ENCODE measurements at regions not wholly inside any gene's neighbourhood (a gene's known extent, or its start where the extent isn't known, plus 50 kb on each side); places are given as distances from the start of the nearest gene placed in this dataset.

DNA sequence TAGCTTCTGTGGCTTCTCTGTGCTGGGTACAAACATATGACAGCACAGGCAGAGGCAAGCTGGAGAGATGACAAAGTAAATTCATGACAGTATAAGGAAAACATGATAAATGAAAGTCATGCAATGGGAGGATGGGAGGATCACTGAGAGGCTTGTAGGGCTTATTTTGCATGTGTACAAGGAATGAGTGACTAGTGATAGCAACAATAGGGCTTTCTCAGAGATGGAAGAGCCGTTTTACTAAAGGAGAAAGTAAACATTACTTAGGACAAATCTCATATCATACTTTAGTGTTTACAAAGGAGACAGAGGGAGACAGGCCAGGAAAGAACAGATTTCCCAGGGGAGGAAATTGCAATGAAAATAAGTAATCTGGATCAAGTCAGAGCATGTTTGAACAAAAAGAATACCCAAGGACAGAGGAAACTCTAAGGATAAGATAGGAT, 82.5 kb upstream of the RBMS1 start:
- Histone ChIP-seq H3K4me1 (ENCODE audit: insufficient read depth) (no peaks in the 10 kb centered on the region), H4K20me1 (replicated peaks; ENCODE audit: insufficient read depth) (no peaks in the 10 kb centered on the region), H3K36me3 (ENCODE audit: insufficient read depth) (peaks cover 6% of the 10 kb centered on the region; the same call in 1 of the 2 replicates), H3F3A (replicated peaks; ENCODE audit: low read depth) (no peaks in the 10 kb centered on the region), H3K4me2 (no peak overlapping the region), H3K9me2 (ENCODE audit: insufficient read depth) (peaks cover 3% of the 10 kb centered on the region; the same call in 1 of the 2 replicates), H3K4me3 (no peak overlapping the region), H3K27ac (ENCODE audit: low read depth) (no peak overlapping the region), H3K79me2 (replicated peaks; ENCODE audit: insufficient read depth) (no peaks in the 10 kb centered on the region), H3K27me3 (ENCODE audit: insufficient read depth) (no peaks in the 10 kb centered on the region), H2AFZ (no peak overlapping the region)
- H3K27ac Mint-ChIP-seq: no peak overlapping the region
- H3K4me3 Mint-ChIP-seq: no peak overlapping the region
- no peak for ATAC-seq
- H3K36me3 Mint-ChIP-seq (ENCODE audit: low read depth): peaks cover 3% of the 10 kb centered on the region; the same call in 1 of the 3 replicates
- TF ChIP-seq, protein P1, sequence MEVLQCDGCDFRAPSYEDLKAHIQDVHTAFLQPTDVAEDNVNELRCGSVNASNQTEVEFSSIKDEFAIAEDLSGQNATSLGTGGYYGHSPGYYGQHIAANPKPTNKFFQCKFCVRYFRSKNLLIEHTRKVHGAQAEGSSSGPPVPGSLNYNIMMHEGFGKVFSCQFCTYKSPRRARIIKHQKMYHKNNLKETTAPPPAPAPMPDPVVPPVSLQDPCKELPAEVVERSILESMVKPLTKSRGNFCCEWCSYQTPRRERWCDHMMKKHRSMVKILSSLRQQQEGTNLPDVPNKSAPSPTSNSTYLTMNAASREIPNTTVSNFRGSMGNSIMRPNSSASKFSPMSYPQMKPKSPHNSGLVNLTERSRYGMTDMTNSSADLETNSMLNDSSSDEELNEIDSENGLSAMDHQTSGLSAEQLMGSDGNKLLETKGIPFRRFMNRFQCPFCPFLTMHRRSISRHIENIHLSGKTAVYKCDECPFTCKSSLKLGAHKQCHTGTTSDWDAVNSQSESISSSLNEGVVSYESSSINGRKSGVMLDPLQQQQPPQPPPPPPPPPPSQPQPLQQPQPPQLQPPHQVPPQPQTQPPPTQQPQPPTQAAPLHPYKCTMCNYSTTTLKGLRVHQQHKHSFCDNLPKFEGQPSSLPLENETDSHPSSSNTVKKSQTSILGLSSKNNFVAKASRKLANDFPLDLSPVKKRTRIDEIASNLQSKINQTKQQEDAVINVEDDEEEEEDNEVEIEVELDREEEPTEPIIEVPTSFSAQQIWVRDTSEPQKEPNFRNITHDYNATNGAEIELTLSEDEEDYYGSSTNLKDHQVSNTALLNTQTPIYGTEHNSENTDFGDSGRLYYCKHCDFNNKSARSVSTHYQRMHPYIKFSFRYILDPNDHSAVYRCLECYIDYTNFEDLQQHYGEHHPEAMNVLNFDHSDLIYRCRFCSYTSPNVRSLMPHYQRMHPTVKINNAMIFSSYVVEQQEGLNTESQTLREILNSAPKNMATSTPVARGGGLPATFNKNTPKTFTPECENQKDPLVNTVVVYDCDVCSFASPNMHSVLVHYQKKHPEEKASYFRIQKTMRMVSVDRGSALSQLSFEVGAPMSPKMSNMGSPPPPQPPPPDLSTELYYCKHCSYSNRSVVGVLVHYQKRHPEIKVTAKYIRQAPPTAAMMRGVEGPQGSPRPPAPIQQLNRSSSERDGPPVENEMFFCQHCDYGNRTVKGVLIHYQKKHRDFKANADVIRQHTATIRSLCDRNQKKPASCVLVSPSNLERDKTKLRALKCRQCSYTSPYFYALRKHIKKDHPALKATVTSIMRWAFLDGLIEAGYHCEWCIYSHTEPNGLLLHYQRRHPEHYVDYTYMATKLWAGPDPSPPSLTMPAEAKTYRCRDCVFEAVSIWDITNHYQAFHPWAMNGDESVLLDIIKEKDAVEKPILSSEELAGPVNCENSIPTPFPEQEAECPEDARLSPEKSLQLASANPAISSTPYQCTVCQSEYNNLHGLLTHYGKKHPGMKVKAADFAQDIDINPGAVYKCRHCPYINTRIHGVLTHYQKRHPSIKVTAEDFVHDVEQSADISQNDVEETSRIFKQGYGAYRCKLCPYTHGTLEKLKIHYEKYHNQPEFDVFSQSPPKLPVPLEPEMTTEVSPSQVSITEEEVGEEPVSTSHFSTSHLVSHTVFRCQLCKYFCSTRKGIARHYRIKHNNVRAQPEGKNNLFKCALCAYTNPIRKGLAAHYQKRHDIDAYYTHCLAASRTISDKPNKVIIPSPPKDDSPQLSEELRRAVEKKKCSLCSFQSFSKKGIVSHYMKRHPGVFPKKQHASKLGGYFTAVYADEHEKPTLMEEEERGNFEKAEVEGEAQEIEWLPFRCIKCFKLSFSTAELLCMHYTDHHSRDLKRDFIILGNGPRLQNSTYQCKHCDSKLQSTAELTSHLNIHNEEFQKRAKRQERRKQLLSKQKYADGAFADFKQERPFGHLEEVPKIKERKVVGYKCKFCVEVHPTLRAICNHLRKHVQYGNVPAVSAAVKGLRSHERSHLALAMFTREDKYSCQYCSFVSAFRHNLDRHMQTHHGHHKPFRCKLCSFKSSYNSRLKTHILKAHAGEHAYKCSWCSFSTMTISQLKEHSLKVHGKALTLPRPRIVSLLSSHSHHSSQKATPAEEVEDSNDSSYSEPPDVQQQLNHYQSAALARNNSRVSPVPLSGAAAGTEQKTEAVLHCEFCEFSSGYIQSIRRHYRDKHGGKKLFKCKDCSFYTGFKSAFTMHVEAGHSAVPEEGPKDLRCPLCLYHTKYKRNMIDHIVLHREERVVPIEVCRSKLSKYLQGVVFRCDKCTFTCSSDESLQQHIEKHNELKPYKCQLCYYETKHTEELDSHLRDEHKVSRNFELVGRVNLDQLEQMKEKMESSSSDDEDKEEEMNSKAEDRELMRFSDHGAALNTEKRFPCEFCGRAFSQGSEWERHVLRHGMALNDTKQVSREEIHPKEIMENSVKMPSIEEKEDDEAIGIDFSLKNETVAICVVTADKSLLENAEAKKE (CRISPR knock-in tag; IDR thresholded peaks at IDR 0.05): no peak
- no peak for TF ChIP-seq CREB1 (CRISPR knock-in tag; IDR thresholded peaks at IDR 0.05; ENCODE audit: low read depth)
- no peak for TF ChIP-seq ZNF331 (CRISPR knock-in tag; IDR thresholded peaks at IDR 0.05; ENCODE audit: low read depth)
- no peak for TF ChIP-seq ZNF114 (CRISPR knock-in tag; IDR thresholded peaks at IDR 0.05)
- TF ChIP-seq NANOG (IDR thresholded peaks at IDR 0.05; ENCODE audit: borderline replicate concordance): no peak
- no peak for TF ChIP-seq STAT1 (IDR thresholded peaks at IDR 0.05; ENCODE audit: unreplicated experiment)
- no peak for TF ChIP-seq EZH2phosphoT487 (IDR thresholded peaks at IDR 0.05; ENCODE audit: unreplicated experiment)
- TF ChIP-seq ETS1 (IDR thresholded peaks at IDR 0.05): no peak
- no peak for TF ChIP-seq REST (IDR thresholded peaks at IDR 0.05; ENCODE audit: unreplicated experiment)
- TF ChIP-seq EZH2 (IDR thresholded peaks at IDR 0.05; ENCODE audit: low read depth, unreplicated experiment): no peak
- TF ChIP-seq, protein P2, sequence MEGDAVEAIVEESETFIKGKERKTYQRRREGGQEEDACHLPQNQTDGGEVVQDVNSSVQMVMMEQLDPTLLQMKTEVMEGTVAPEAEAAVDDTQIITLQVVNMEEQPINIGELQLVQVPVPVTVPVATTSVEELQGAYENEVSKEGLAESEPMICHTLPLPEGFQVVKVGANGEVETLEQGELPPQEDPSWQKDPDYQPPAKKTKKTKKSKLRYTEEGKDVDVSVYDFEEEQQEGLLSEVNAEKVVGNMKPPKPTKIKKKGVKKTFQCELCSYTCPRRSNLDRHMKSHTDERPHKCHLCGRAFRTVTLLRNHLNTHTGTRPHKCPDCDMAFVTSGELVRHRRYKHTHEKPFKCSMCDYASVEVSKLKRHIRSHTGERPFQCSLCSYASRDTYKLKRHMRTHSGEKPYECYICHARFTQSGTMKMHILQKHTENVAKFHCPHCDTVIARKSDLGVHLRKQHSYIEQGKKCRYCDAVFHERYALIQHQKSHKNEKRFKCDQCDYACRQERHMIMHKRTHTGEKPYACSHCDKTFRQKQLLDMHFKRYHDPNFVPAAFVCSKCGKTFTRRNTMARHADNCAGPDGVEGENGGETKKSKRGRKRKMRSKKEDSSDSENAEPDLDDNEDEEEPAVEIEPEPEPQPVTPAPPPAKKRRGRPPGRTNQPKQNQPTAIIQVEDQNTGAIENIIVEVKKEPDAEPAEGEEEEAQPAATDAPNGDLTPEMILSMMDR (conservative IDR thresholded peaks at IDR 0.05; ENCODE audit: low read depth in 2 of 2): no peak
- no peak for TF ChIP-seq JUNB (IDR thresholded peaks at IDR 0.05; ENCODE audit: unreplicated experiment)
- no peak for TF ChIP-seq POLR2AphosphoS5 (IDR thresholded peaks at IDR 0.05; ENCODE audit: low read depth)
- peaks cover 14% of the 10 kb centered on the region; the same call in 2 of the 3 replicates for H3K9me3 Mint-ChIP-seq
- no peaks in the 10 kb centered on the region for H3K4me1 Mint-ChIP-seq
- no peak for DNase-seq (ENCODE audit: low spot score)
- H3K27me3 Mint-ChIP-seq (ENCODE audit: insufficient read depth, low read depth, poor library complexity): no peaks in the 10 kb centered on the region
